ENCODE measurements at regions not wholly inside any gene's neighbourhood (a gene's known extent, or its start where the extent isn't known, plus 50 kb on each side); places are given as distances from the start of the nearest gene placed in this dataset.

DNA sequence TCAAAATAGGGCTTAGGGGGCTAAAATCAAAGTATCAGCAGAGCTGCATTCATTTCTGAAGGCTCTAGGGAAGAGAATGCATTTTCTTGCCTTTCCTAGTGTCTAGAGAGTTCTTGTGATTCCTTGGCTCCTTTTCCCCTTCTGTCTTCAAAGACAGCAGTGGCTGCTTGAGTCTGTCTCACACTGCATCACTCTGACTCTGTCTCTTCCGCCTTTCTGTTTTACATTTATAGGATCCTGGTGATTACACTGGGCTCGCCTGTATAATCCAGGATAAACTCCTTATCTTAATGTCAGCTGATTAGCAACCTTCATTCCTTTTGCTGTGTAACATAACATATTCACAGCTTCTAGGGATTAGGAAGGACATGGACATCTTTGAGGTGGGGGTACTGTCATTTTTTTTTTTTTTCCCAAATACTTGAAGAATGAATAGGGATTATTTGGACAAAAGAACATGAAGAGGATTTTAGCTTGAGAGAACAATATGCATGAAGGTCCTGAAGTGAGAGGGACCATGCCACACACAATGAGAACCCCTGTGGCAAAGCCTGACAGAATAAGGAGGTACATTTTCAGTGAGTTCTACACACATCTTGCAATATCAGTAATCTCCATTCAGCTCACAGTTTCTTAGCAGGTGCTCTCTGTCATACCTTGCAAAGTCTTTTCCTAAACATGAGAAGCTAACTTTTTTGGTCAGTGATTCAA lies 267.6 kb downstream of the FAM170A start:
- BruUV-seq (replicated peaks), result no TSS peak
- no peaks in the 10 kb centered on the region for H3K27me3 Mint-ChIP-seq (ENCODE audit: insufficient read depth, unreplicated experiment)
- H3K4me3 Mint-ChIP-seq (ENCODE audit: unreplicated experiment), result no peak overlapping the region
- ChIA-PET CTCF (interaction anchor here (0.6 to 1.1 kb wide), 6 partner anchors 11 to 559 kb away, joined by 3 to 4 read pairs (median 3); no protein-coding TSS in a partner anchor), POLR2A (interaction anchor here (1.1 kb wide), 1 partner anchor 12 kb away, joined by 3 read pairs; no protein-coding TSS in a partner anchor)
- H3K36me3 Mint-ChIP-seq (ENCODE audit: insufficient read depth, unreplicated experiment), result no peaks in the 10 kb centered on the region
- DNase-seq (ENCODE audit: unreplicated experiment), result no peak
- H3K27ac Mint-ChIP-seq (ENCODE audit: low read depth, unreplicated experiment), result no peak overlapping the region
- H3K4me1 Mint-ChIP-seq (ENCODE audit: insufficient read depth, unreplicated experiment), result no peaks in the 10 kb centered on the region
- intact Hi-C loops (cut with micrococcal nuclease), result no loop called here
- no peak for TF ChIP-seq CTCF (IDR thresholded peaks at IDR 0.05; ENCODE audit: unreplicated experiment)
- no peaks in the 10 kb centered on the region for H3K9me3 Mint-ChIP-seq (ENCODE audit: unreplicated experiment)

DNA sequence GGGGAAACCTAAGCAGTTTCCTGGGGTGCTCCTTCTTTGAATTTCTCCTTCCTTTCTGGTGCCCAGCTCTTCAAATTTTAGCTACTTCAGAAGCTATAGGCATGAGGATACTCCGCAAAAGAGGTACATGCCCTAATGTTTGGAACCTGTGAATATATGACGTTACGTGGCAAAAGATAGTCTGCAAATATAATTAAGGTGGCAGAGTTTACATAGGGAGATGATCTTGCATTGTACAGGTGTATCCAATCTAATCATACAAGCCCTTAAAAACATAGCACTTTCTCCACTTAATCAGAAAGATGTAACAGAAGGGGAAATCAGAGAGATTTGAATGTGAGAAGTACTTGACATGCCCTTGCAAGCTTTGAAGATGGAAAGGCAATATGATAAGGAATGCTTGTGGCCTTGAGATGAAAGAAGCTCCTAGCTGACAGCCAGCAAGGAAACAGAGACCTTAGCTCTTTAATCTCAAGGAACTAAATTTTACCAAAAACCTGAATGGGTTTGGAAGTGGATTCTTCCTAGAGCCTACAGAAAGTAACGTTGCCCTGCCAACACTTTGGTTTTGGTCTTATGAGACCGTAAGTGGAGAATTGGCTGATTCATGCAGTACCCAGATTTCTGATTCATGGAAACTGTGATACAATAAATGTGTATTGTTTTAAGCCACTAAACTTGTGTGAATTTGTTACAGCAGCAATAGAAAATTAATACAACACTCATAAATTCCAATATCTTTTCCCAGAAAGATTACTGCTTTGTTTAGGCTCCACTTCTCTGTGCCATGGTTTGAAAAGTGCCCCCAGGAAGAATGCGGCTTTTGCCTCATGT lies 268.4 kb downstream of the FAM170A start:
- CTCF ChIA-PET, result interaction anchor here (0.5 to 1.1 kb wide), 4 partner anchors 13 to 1921 kb away, joined by 3 to 4 read pairs (median 3); no protein-coding TSS in a partner anchor
- intact Hi-C loops (cut with micrococcal nuclease), result no loop called here

GRCh38 chr5:119899981-119900380 lies 270.6 kb downstream of the FAM170A start:
- intact Hi-C loops (cut with micrococcal nuclease), result loop anchor here (5.0 kb wide), 1 partner anchor 78 kb away; no protein-coding TSS in a partner anchor
- no TSS peak for BruUV-seq (replicated peaks)
- ChIA-PET CTCF (no interaction called here), POLR2A (no interaction called here)
- H3K36me3 Mint-ChIP-seq (ENCODE audit: insufficient read depth, unreplicated experiment), result no peaks in the 10 kb centered on the region
- no peaks in the 10 kb centered on the region for H3K27me3 Mint-ChIP-seq (ENCODE audit: insufficient read depth, unreplicated experiment)
- H3K4me3 Mint-ChIP-seq (ENCODE audit: unreplicated experiment), result no peak overlapping the region
- no peak overlapping the region for H3K27ac Mint-ChIP-seq (ENCODE audit: low read depth, unreplicated experiment)
- no peaks in the 10 kb centered on the region for H3K9me3 Mint-ChIP-seq (ENCODE audit: unreplicated experiment)
- no peaks in the 10 kb centered on the region for H3K4me1 Mint-ChIP-seq (ENCODE audit: insufficient read depth, unreplicated experiment)
- no peak for TF ChIP-seq CTCF (IDR thresholded peaks at IDR 0.05; ENCODE audit: unreplicated experiment)
- no peak for DNase-seq (ENCODE audit: unreplicated experiment)

More for the DNA sequence above, 268.4 kb downstream of the FAM170A start:
- no peaks in the 10 kb centered on the region for H3K4me1 Mint-ChIP-seq (ENCODE audit: insufficient read depth, unreplicated experiment)
- no peak overlapping the region for H3K27ac Mint-ChIP-seq (ENCODE audit: low read depth, unreplicated experiment)
- no peaks in the 10 kb centered on the region for H3K27me3 Mint-ChIP-seq (ENCODE audit: insufficient read depth, unreplicated experiment)
- H3K4me3 Mint-ChIP-seq (ENCODE audit: unreplicated experiment), result no peak overlapping the region
- TF ChIP-seq CTCF (IDR thresholded peaks at IDR 0.05; ENCODE audit: unreplicated experiment), result no peak
- no TSS peak for BruUV-seq (replicated peaks)
- no peaks in the 10 kb centered on the region for H3K36me3 Mint-ChIP-seq (ENCODE audit: insufficient read depth, unreplicated experiment)
- no peaks in the 10 kb centered on the region for H3K9me3 Mint-ChIP-seq (ENCODE audit: unreplicated experiment)
- POLR2A ChIA-PET, result interaction anchor here (1.1 kb wide), 1 partner anchor 13 kb away, joined by 3 read pairs; no protein-coding TSS in a partner anchor
- no peak for DNase-seq (ENCODE audit: unreplicated experiment)

- TF ChIP-seq CTCF (IDR thresholded peaks at IDR 0.05; ENCODE audit: unreplicated experiment), result no peak
- intact Hi-C loops (cut with micrococcal nuclease), result loop anchor here (5.0 kb wide), 1 partner anchor 80 kb away; no protein-coding TSS in a partner anchor
- no peaks in the 10 kb centered on the region for H3K36me3 Mint-ChIP-seq (ENCODE audit: insufficient read depth, unreplicated experiment)
- ChIA-PET CTCF (interaction anchor here (0.8 kb wide), 1 partner anchor 711 kb away, joined by 4 read pairs; no protein-coding TSS in a partner anchor), POLR2A (no interaction called here)
- no peak overlapping the region for H3K27ac Mint-ChIP-seq (ENCODE audit: low read depth, unreplicated experiment)
- no peaks in the 10 kb centered on the region for H3K9me3 Mint-ChIP-seq (ENCODE audit: unreplicated experiment)
- no peak overlapping the region for H3K4me3 Mint-ChIP-seq (ENCODE audit: unreplicated experiment)
- no peak for DNase-seq (ENCODE audit: unreplicated experiment)
- no peaks in the 10 kb centered on the region for H3K4me1 Mint-ChIP-seq (ENCODE audit: insufficient read depth, unreplicated experiment)
- no TSS peak for BruUV-seq (replicated peaks)
- H3K27me3 Mint-ChIP-seq (ENCODE audit: insufficient read depth, unreplicated experiment), result no peaks in the 10 kb centered on the region
These were observed 273.2 kb downstream of the FAM170A start for GRCh38 chr5:119902593-119902992.
